ENCODE measurements at regions not wholly inside any gene's neighbourhood (a gene's known extent, or its start where the extent isn't known, plus 50 kb on each side); places are given as distances from the start of the nearest gene placed in this dataset.

GRCh38 chr5:168214886-168215285 lies 76.6 kb upstream of the WWC1 start:
- no peak for TF ChIP-seq CTCF (optimal IDR thresholded peaks at IDR 0.05 in 1 of 3, IDR thresholded peaks at IDR 0.05 in 1 of 3, conservative IDR thresholded peaks at IDR 0.05 in 1 of 3; ENCODE audit: extremely low read depth in 1 of 3, insufficient read depth in 2 of 3, low read length in 3 of 3)
- no peak for TF ChIP-seq EZH2 (IDR thresholded peaks at IDR 0.05; ENCODE audit: low read length)

All from keratinocyte (primary cell).